HepG2 (cell line): ENCODE measurements at regions not wholly inside any gene's neighbourhood (a gene's known extent, or its start where the extent isn't known, plus 50 kb on each side); places are given as distances from the start of the nearest gene placed in this dataset.

Experiments used
- CHD2 ChIP-seq: IDR thresholded peaks from 2 replicates; pipeline ENCODE4 v1.6.1; 2011; ENCODE audit warnings: low read depth, low read length, improper control_type of control experiment
- MTA1 ChIP-seq: sonication (generic); formaldehyde crosslinking; IDR thresholded peaks from 2 replicates; pipeline ENCODE4 v1.4.0; 2020; ENCODE audit warnings: missing genetic modification reagents, mild to moderate bottlenecking, borderline replicate concordance
- NFRKB ChIP-seq: fragments of 450-650 bp; IDR thresholded peaks from 2 replicates; pipeline ENCODE4 v1.6.1; 2017
- RAD21 ChIP-seq: fragments of 450-650 bp; formaldehyde crosslinking; IDR thresholded peaks from 2 replicates; pipeline ENCODE4 v1.5.0; 2020; ENCODE audit warnings: mild to moderate bottlenecking
- TAF1 ChIP-seq: sonication (generic); formaldehyde crosslinking; IDR thresholded peaks from 2 replicates; pipeline ENCODE4 v1.4.0; 2020; ENCODE audit warnings: missing genetic modification reagents
- TP53 ChIP-seq: sonication (generic); formaldehyde crosslinking; conservative IDR thresholded peaks from 2 replicates; pipeline ENCODE4 v1.4.0; 2020; ENCODE audit warnings: missing genetic modification reagents
- YY1 ChIP-seq: IDR thresholded peaks from 2 replicates; pipeline ENCODE4 v1.6.1; 2011; ENCODE audit warnings: low read length, low read depth, moderate library complexity, mild to moderate bottlenecking; ENCODE audit not compliant: insufficient read depth, insufficient replicate concordance
- TF ChIP-seq, protein P1 (sequence below): sonication (generic); formaldehyde crosslinking; IDR thresholded peaks from 2 replicates; pipeline ENCODE4 v1.8.0; 2022; ENCODE audit warnings: missing genetic modification reagents, low read depth, mild to moderate bottlenecking, borderline replicate concordance
- TF ChIP-seq, protein P2 (sequence below): sonication (generic); formaldehyde crosslinking; IDR thresholded peaks from 2 replicates; pipeline ENCODE4 v1.5.0; 2020; ENCODE audit warnings: mild to moderate bottlenecking, missing genetic modification reagents, moderate library complexity
- TF ChIP-seq, protein P3 (sequence below): sonication (generic); formaldehyde crosslinking; IDR thresholded peaks from 2 replicates; pipeline ENCODE4 v1.5.0; 2020; ENCODE audit warnings: mild to moderate bottlenecking, missing genetic modification reagents, borderline replicate concordance
- TF ChIP-seq, protein P4 (sequence below): sonication (generic); formaldehyde crosslinking; IDR thresholded peaks from 2 replicates; pipeline ENCODE4 v1.4.0; 2020; ENCODE audit warnings: missing genetic modification reagents
- TF ChIP-seq, protein P5 (sequence below): sonication (generic); formaldehyde crosslinking; IDR thresholded peaks from 2 replicates; pipeline ENCODE4 v1.4.0; 2020; ENCODE audit warnings: low read depth, mild to moderate bottlenecking, missing genetic modification reagents

DNA sequence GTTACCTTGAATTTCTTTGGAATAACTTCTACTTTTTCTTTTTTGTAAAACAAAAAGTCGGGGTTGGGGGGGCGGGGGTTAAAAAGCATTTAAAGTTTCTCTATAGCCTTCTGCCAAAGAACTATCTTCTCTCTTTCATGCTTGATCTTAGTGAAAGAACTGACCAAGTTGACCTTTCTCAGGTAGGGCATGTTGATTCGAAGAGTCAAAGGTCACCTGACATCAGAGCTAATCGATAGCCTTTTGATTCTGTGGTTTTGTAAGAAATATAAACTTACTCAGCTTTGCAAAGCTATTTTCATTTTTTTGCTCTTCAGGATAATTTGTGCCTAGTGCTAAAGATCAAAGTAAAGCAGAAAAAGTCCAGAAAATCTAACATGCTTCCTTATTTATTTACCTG lies 181.5 kb downstream of the IRS2 start:
- TF ChIP-seq NFRKB (no peak), MTA1 (CRISPR knock-in tag) (no peak), RAD21 (CRISPR knock-in tag) (no peak), YY1 (no peak), CHD2 (no peak), TAF1 (CRISPR knock-in tag) (no peak), TP53 (no peak)
- TF ChIP-seq, protein P1, sequence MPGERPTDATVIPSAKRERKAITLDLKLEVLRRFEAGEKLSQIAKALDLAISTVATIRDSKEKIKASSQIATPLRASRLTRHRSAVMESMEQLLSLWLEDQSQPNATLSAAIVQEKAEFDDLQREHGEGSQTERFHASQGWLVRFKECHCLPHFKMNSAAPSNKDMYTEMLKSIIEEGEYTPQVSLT (CRISPR knock-in tag), result no peak
- TF ChIP-seq, protein P2, sequence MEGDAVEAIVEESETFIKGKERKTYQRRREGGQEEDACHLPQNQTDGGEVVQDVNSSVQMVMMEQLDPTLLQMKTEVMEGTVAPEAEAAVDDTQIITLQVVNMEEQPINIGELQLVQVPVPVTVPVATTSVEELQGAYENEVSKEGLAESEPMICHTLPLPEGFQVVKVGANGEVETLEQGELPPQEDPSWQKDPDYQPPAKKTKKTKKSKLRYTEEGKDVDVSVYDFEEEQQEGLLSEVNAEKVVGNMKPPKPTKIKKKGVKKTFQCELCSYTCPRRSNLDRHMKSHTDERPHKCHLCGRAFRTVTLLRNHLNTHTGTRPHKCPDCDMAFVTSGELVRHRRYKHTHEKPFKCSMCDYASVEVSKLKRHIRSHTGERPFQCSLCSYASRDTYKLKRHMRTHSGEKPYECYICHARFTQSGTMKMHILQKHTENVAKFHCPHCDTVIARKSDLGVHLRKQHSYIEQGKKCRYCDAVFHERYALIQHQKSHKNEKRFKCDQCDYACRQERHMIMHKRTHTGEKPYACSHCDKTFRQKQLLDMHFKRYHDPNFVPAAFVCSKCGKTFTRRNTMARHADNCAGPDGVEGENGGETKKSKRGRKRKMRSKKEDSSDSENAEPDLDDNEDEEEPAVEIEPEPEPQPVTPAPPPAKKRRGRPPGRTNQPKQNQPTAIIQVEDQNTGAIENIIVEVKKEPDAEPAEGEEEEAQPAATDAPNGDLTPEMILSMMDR (CRISPR knock-in tag), result no peak
- TF ChIP-seq, protein P3, sequence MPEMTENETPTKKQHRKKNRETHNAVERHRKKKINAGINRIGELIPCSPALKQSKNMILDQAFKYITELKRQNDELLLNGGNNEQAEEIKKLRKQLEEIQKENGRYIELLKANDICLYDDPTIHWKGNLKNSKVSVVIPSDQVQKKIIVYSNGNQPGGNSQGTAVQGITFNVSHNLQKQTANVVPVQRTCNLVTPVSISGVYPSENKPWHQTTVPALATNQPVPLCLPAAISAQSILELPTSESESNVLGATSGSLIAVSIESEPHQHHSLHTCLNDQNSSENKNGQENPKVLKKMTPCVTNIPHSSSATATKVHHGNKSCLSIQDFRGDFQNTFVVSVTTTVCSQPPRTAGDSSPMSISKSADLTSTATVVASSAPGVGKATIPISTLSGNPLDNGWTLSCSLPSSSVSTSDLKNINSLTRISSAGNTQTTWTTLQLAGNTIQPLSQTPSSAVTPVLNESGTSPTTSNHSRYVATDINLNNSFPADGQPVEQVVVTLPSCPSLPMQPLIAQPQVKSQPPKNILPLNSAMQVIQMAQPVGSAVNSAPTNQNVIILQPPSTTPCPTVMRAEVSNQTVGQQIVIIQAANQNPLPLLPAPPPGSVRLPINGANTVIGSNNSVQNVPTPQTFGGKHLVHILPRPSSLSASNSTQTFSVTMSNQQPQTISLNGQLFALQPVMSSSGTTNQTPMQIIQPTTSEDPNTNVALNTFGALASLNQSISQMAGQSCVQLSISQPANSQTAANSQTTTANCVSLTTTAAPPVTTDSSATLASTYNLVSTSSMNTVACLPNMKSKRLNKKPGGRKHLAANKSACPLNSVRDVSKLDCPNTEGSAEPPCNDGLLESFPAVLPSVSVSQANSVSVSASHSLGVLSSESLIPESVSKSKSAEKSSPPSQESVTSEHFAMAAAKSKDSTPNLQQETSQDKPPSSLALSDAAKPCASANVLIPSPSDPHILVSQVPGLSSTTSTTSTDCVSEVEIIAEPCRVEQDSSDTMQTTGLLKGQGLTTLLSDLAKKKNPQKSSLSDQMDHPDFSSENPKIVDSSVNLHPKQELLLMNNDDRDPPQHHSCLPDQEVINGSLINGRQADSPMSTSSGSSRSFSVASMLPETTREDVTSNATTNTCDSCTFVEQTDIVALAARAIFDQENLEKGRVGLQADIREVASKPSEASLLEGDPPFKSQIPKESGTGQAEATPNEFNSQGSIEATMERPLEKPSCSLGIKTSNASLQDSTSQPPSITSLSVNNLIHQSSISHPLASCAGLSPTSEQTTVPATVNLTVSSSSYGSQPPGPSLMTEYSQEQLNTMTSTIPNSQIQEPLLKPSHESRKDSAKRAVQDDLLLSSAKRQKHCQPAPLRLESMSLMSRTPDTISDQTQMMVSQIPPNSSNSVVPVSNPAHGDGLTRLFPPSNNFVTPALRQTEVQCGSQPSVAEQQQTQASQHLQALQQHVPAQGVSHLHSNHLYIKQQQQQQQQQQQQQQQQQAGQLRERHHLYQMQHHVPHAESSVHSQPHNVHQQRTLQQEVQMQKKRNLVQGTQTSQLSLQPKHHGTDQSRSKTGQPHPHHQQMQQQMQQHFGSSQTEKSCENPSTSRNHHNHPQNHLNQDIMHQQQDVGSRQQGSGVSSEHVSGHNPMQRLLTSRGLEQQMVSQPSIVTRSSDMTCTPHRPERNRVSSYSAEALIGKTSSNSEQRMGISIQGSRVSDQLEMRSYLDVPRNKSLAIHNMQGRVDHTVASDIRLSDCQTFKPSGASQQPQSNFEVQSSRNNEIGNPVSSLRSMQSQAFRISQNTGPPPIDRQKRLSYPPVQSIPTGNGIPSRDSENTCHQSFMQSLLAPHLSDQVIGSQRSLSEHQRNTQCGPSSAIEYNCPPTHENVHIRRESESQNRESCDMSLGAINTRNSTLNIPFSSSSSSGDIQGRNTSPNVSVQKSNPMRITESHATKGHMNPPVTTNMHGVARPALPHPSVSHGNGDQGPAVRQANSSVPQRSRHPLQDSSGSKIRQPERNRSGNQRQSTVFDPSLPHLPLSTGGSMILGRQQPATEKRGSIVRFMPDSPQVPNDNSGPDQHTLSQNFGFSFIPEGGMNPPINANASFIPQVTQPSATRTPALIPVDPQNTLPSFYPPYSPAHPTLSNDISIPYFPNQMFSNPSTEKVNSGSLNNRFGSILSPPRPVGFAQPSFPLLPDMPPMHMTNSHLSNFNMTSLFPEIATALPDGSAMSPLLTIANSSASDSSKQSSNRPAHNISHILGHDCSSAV, result no peak
- TF ChIP-seq, protein P4, sequence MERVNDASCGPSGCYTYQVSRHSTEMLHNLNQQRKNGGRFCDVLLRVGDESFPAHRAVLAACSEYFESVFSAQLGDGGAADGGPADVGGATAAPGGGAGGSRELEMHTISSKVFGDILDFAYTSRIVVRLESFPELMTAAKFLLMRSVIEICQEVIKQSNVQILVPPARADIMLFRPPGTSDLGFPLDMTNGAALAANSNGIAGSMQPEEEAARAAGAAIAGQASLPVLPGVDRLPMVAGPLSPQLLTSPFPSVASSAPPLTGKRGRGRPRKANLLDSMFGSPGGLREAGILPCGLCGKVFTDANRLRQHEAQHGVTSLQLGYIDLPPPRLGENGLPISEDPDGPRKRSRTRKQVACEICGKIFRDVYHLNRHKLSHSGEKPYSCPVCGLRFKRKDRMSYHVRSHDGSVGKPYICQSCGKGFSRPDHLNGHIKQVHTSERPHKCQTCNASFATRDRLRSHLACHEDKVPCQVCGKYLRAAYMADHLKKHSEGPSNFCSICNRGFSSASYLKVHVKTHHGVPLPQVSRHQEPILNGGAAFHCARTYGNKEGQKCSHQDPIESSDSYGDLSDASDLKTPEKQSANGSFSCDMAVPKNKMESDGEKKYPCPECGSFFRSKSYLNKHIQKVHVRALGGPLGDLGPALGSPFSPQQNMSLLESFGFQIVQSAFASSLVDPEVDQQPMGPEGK (CRISPR knock-in tag), result no peak
- TF ChIP-seq, protein P5, sequence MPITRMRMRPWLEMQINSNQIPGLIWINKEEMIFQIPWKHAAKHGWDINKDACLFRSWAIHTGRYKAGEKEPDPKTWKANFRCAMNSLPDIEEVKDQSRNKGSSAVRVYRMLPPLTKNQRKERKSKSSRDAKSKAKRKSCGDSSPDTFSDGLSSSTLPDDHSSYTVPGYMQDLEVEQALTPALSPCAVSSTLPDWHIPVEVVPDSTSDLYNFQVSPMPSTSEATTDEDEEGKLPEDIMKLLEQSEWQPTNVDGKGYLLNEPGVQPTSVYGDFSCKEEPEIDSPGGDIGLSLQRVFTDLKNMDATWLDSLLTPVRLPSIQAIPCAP (CRISPR knock-in tag), result no peak
